ENCODE measurements at regions not wholly inside any gene's neighbourhood (a gene's known extent, or its start where the extent isn't known, plus 50 kb on each side); places are given as distances from the start of the nearest gene placed in this dataset.
"Not testable (repeated sequence)": the region's sequence is repeated elsewhere in the genome, so short reads cannot be mapped to it uniquely, and the experiment has no call there.

DNA sequence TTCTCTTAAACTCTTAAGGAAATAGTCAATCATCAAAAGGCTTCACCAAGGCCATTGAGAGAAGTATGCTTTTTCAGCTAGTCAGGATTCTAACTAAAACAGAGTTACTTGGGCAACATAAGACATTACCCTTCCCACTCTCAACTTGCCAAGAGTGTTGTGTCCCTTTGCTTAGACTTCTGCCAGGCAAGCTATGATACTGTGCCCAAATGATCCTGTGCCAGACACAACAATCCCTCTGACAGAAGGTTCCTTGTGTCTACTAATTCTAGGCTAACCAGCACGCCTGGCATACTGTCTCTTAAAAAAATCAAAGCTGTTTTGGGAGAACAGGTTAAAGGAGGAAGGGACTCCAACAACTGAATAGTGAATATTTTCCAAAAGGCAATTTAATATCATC, 750.6 kb downstream of the CDY1 start:
- H3K79me2 ChIP-seq (ENCODE audit: control insufficient read depth, insufficient read depth, low read length); H3K4me1 ChIP-seq (replicated peaks in 1 of 2; ENCODE audit: control insufficient read depth in 2 of 2, insufficient read depth in 2 of 2, low read length in 2 of 2); CTCF ChIA-PET (ENCODE audit: low intra/inter-chr PET ratio); H3K9ac ChIP-seq (ENCODE audit: insufficient read depth in 1 of 2, low read depth in 2 of 2, low read length in 2 of 2); intact Hi-C loops (cut with micrococcal nuclease); H3K9me1 ChIP-seq (ENCODE audit: control insufficient read depth, insufficient read depth, low read length); POLR2A ChIA-PET; in situ Hi-C loops (cut with MboI); H3K4me2 ChIP-seq (ENCODE audit: insufficient read depth, low read length); DNase-seq (ENCODE audit: extremely low read depth in 1 of 4, low spot score in 3 of 4); FAIRE-seq; BruUV-seq (replicated peaks); ATAC-seq; H4K20me1 ChIP-seq (replicated peaks; ENCODE audit: control insufficient read depth, insufficient read depth, low read length); H3K9me3 ChIP-seq (replicated peaks; ENCODE audit: control insufficient read depth, insufficient read depth, low read depth, low read length); H3K4me3 ChIP-seq; H2AFZ ChIP-seq (ENCODE audit: low read depth, low read length); H3K36me3 ChIP-seq (ENCODE audit: control insufficient read depth, insufficient read depth, low read length); H3K27me3 ChIP-seq (ENCODE audit: control insufficient read depth in 2 of 2, insufficient read depth in 2 of 2, low read length in 2 of 2); H3K27ac ChIP-seq (ENCODE audit: extremely low read depth, low read depth, low read length): not testable (repeated sequence)
- no CpG with 5 or more reads among the region's 1 CpG for WGBS (ENCODE audit: insufficient coverage, low coverage, missing lambda C conversion rate)

DNA sequence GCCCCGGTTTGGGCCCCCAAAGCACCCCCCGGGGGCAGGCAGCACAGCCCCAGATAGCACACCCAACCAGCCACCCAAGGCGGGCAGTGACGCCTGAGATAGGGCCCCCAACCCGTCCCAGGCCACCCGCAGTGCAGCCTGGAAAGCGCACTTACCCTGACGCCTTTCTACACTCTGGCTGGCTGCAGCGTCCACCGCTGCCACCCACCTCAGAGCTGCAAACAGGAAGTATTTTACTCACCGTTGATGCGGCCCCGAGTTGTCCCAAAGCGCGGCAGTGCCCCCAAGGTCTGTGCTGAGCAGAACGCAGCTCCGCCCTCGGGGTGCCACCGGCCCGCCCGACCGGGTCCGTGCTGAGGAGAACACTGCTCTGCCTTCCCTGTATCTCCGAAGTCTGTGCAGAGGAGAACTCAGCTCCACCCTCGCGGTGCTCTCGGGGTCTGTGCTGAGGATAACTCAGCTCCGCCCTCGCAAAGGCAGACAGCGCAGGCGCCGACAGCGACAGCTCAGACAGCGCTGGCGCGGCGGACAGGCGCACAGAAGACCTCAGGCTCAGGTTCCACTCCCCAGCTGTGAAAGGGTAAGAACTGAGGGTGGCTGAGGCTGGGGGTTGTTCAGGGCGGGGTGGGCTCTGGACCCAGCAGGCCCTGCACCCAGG, 786.9 kb downstream of the CDY1 start:
- Histone ChIP-seq H3K4me1 (replicated peaks in 1 of 2; ENCODE audit: control insufficient read depth in 2 of 2, insufficient read depth in 2 of 2, low read length in 2 of 2) (no peaks in the 10 kb centered on the region), H3K9ac (ENCODE audit: insufficient read depth in 1 of 2, low read depth in 2 of 2, low read length in 2 of 2) (no peak overlapping the region), H2AFZ (ENCODE audit: low read depth, low read length) (no peak overlapping the region), H3K9me1 (ENCODE audit: control insufficient read depth, insufficient read depth, low read length) (no peaks in the 10 kb centered on the region), H4K20me1 (replicated peaks; ENCODE audit: control insufficient read depth, insufficient read depth, low read length) (no peaks in the 10 kb centered on the region), H3K79me2 (ENCODE audit: control insufficient read depth, insufficient read depth, low read length) (no peaks in the 10 kb centered on the region), H3K27me3 (ENCODE audit: control insufficient read depth in 2 of 2, insufficient read depth in 2 of 2, low read length in 2 of 2) (no peaks in the 10 kb centered on the region), H3K4me3 (no peak overlapping the region), H3K4me2 (ENCODE audit: insufficient read depth, low read length) (no peak overlapping the region), H3K9me3 (replicated peaks; ENCODE audit: control insufficient read depth, insufficient read depth, low read depth, low read length) (no peaks in the 10 kb centered on the region), H3K27ac (ENCODE audit: extremely low read depth, low read depth, low read length) (no peak overlapping the region), H3K36me3 (ENCODE audit: control insufficient read depth, insufficient read depth, low read length) (no peaks in the 10 kb centered on the region)
- FAIRE-seq (no peak), DNase-seq (ENCODE audit: extremely low read depth in 1 of 4, low spot score in 3 of 4) (no peak), ATAC-seq (no peak)
- no CpG with 5 or more reads among the region's 39 CpGs for WGBS (ENCODE audit: insufficient coverage, low coverage, missing lambda C conversion rate)
- TF ChIP-seq PHF20 (IDR thresholded peaks at IDR 0.05; ENCODE audit: partially characterized antibody): no peak
- no peak for TF ChIP-seq ARHGAP35 (IDR thresholded peaks at IDR 0.05; ENCODE audit: partially characterized antibody)
- TF ChIP-seq ETV6 (IDR thresholded peaks at IDR 0.05; ENCODE audit: borderline replicate concordance in 1 of 2, low read depth in 2 of 2, low read length in 1 of 2): no peak
- no peak for TF ChIP-seq ETV6 (CRISPR knock-in tag; IDR thresholded peaks at IDR 0.05; ENCODE audit: borderline replicate concordance)
- TF ChIP-seq HDAC3 (IDR thresholded peaks at IDR 0.05; ENCODE audit: borderline replicate concordance, partially characterized antibody): no peak
- no peak for TF ChIP-seq THAP7 (CRISPR knock-in tag; IDR thresholded peaks at IDR 0.05)
- no peak for TF ChIP-seq ILK (tag; IDR thresholded peaks at IDR 0.05; ENCODE audit: borderline replicate concordance, low read depth)
- TF ChIP-seq LCOR (CRISPR knock-in tag; IDR thresholded peaks at IDR 0.05): no peak
- no peak for TF ChIP-seq DPF2 (IDR thresholded peaks at IDR 0.05)
- TF ChIP-seq ZFPM2 (CRISPR knock-in tag; IDR thresholded peaks at IDR 0.05): no peak
- CTCF ChIA-PET (ENCODE audit: low intra/inter-chr PET ratio): no interaction called here
- intact Hi-C loops (cut with micrococcal nuclease) (no loop called here), in situ Hi-C loops (cut with MboI) (no loop called here)
- POLR2A ChIA-PET: no interaction called here
- no TSS peak for BruUV-seq (replicated peaks)

All from K562 (cell line).